HK-2 (cell line): ENCODE measurements at regions not wholly inside any gene's neighbourhood (a gene's known extent, or its start where the extent isn't known, plus 50 kb on each side); places are given as distances from the start of the nearest gene placed in this dataset.

Experiments
- DNase-seq: peaks from one replicate; pipeline ENCODE4 v3.0.0-alpha.2; 2018; ENCODE audit not compliant: unreplicated experiment

GRCh38 chr2:128788636-128789220, 470.1 kb upstream of the HS6ST1 start:
- no peak for DNase-seq

- no peak for DNase-seq
Observed at GRCh38 chr2:128789221-128789620, 470.6 kb upstream of the HS6ST1 start.

- no peak for DNase-seq
Observed at GRCh38 chr2:128789776-128790455, 471.2 kb upstream of the HS6ST1 start.

- DNase-seq: no peak
Observed at GRCh38 chr2:128790541-128791001, 471.9 kb upstream of the HS6ST1 start.

- DNase-seq: no peak
Observed at GRCh38 chr2:128791120-128791984, 472.7 kb upstream of the HS6ST1 start.

- DNase-seq: no peak
Observed at GRCh38 chr2:128791985-128792320, 473.3 kb upstream of the HS6ST1 start.

GRCh38 chr2:128792476-128793054, 473.9 kb upstream of the HS6ST1 start:
- no peak for DNase-seq

GRCh38 chr2:128793404-128793803, 474.7 kb upstream of the HS6ST1 start:
- DNase-seq: no peak

GRCh38 chr2:128794285-128794684, 475.6 kb upstream of the HS6ST1 start:
- DNase-seq: no peak

GRCh38 chr2:128796321-128796720, 477.7 kb upstream of the HS6ST1 start:
- no peak for DNase-seq

- no peak for DNase-seq
Observed at GRCh38 chr2:128797092-128797491, 478.4 kb upstream of the HS6ST1 start.

- no peak for DNase-seq
Observed at GRCh38 chr2:128797533-128797932, 478.9 kb upstream of the HS6ST1 start.

GRCh38 chr2:128797937-128798336, 479.3 kb upstream of the HS6ST1 start:
- DNase-seq: no peak

GRCh38 chr2:128798502-128799283, 480.0 kb upstream of the HS6ST1 start:
- no peak for DNase-seq

- no peak for DNase-seq
Observed at GRCh38 chr2:128799284-128799552, 480.6 kb upstream of the HS6ST1 start.

- no peak for DNase-seq
Observed at GRCh38 chr2:128799730-128800129, 481.1 kb upstream of the HS6ST1 start.

- no peak for DNase-seq
Observed at GRCh38 chr2:128801576-128801975, 482.9 kb upstream of the HS6ST1 start.

- no peak for DNase-seq
Observed at GRCh38 chr2:128803222-128803621, 484.6 kb upstream of the HS6ST1 start.

GRCh38 chr2:128805237-128805636, 486.6 kb upstream of the HS6ST1 start:
- DNase-seq: no peak

GRCh38 chr2:128805918-128806317, 487.2 kb upstream of the HS6ST1 start:
- no peak for DNase-seq

- no peak for DNase-seq
Observed at GRCh38 chr2:128807317-128807716, 488.6 kb upstream of the HS6ST1 start.
